Lower lobe of right lung (tissue), 2 donors: ENCODE measurements at regions not wholly inside any gene's neighbourhood (a gene's known extent, or its start where the extent isn't known, plus 50 kb on each side); places are given as distances from the start of the nearest gene placed in this dataset.

Experiments used
- ATAC-seq, 2 donors: fragments of 200-7000 bp; cut with Tn5 transposase; one replicate each; pipeline ENCODE4 v1.9.1; 2020 to 2022; ENCODE audit warnings: mild to moderate bottlenecking in 2 of 2, moderate library complexity in 2 of 2
- DNase-seq: peaks from one replicate; pipeline ENCODE4 v3.0.0-alpha.2; 2020
- H3K27ac ChIP-seq: fragments of 200-600 bp; one replicate; pipeline ENCODE4 v1.8.0; 2022
- H3K27me3 ChIP-seq: fragments of 200-600 bp; one replicate; pipeline ENCODE4 v1.8.0; 2022; ENCODE audit warnings: low read depth
- H3K36me3 ChIP-seq: fragments of 200-600 bp; one replicate; pipeline ENCODE4 v1.8.0; 2022; ENCODE audit warnings: mild to moderate bottlenecking
- H3K4me1 ChIP-seq: fragments of 200-600 bp; one replicate; pipeline ENCODE4 v1.8.0; 2022
- H3K4me3 ChIP-seq: fragments of 200-600 bp; one replicate; pipeline ENCODE4 v1.8.0; 2022; ENCODE audit warnings: mild to moderate bottlenecking
- H3K9me3 ChIP-seq: fragments of 200-600 bp; one replicate; pipeline ENCODE4 v1.8.0; 2022
- CTCF ChIP-seq: fragments of 200-600 bp; IDR thresholded peaks from one replicate; pipeline ENCODE4 v1.8.0; 2022; ENCODE audit warnings: antibody characterized with exemption, mild to moderate bottlenecking
- intact Hi-C: fragments of 100-400 bp; cut with DNase I; formaldehyde crosslinking; loops from one replicate; pipeline ENCODE4 v1.11.0; 2022
- donor health status: DM: no; HTN: yes; CAD: no; lungs with severe emphysema.

- intact Hi-C loops = no loop called here
- no peaks in the 10 kb centered on the region for H3K36me3 ChIP-seq
- DNase-seq = no peak
- TF ChIP-seq CTCF = no peak
- ATAC-seq = no peak
- no peaks in the 10 kb centered on the region for H3K27me3 ChIP-seq
- no peaks in the 10 kb centered on the region for H3K9me3 ChIP-seq
- H3K27ac ChIP-seq = no peak overlapping the region
- no peak overlapping the region for H3K4me3 ChIP-seq
- no peaks in the 10 kb centered on the region for H3K4me1 ChIP-seq
Measured at GRCh38 chr12:116338064-116338846, 60.8 kb upstream of the MED13L start.

GRCh38 chr12:116339062-116339461 lies 61.6 kb upstream of the MED13L start:
- DNase-seq (peak; percentile 55), ATAC-seq (peak; percentile 76 to 81)
- no peak for TF ChIP-seq CTCF
- Histone ChIP-seq H3K4me3 (no peak overlapping the region), H3K36me3 (no peaks in the 10 kb centered on the region), H3K27ac (no peak overlapping the region), H3K27me3 (no peaks in the 10 kb centered on the region), H3K9me3 (no peaks in the 10 kb centered on the region), H3K4me1 (no peaks in the 10 kb centered on the region)
- intact Hi-C loops = no loop called here

- ATAC-seq (no peak), DNase-seq (no peak)
- no peak overlapping the region for H3K27ac ChIP-seq
- TF ChIP-seq CTCF = no peak
- H3K9me3 ChIP-seq = no peaks in the 10 kb centered on the region
- no peak overlapping the region for H3K4me3 ChIP-seq
- no peaks in the 10 kb centered on the region for H3K36me3 ChIP-seq
- no peaks in the 10 kb centered on the region for H3K27me3 ChIP-seq
- no peaks in the 10 kb centered on the region for H3K4me1 ChIP-seq
- intact Hi-C loops = no loop called here
Measured at GRCh38 chr12:116339800-116340371, 62.4 kb upstream of the MED13L start.

DNA sequence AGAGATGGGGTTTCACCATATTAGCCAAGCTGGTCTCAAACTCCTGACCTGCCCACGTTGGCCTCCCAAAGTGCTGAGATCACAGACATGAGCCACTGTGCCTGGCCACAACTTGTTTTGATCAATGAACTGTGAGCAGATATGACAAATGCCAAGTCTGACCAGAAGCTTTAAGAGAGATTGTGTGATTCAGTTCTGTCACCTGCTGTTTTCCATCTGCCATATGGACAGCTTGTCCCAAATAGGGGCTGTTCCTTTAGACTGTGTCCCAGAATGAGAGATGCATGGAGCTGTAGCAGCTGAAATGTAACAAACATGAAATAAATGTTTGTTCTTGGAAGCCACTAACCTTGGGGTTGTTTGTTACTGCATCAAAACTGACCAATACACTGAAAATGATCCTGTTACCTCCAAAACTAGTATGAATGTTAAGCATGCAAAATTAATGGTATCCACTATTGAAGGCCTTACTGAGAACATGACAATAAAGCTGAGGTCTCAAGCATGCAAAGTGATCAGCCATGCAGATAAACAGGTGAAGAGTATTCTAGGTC lies 65.9 kb upstream of the MED13L start:
- no peak overlapping the region for H3K4me3 ChIP-seq
- no peak overlapping the region for H3K27ac ChIP-seq
- ATAC-seq (no peak), DNase-seq (no peak)
- no peaks in the 10 kb centered on the region for H3K4me1 ChIP-seq
- TF ChIP-seq CTCF = no peak
- H3K36me3 ChIP-seq = no peaks in the 10 kb centered on the region
- no peaks in the 10 kb centered on the region for H3K9me3 ChIP-seq
- no peaks in the 10 kb centered on the region for H3K27me3 ChIP-seq
- intact Hi-C loops = no loop called here

GRCh38 chr12:116346222-116346621 lies 68.7 kb upstream of the MED13L start:
- no peak for ATAC-seq
- H3K36me3 ChIP-seq = no peaks in the 10 kb centered on the region
- intact Hi-C loops = no loop called here

More at GRCh38 chr12:116346222-116346621, 68.7 kb upstream of the MED13L start:
- Histone ChIP-seq H3K27ac (no peak overlapping the region), H3K4me3 (no peak overlapping the region), H3K4me1 (no peaks in the 10 kb centered on the region), H3K27me3 (no peaks in the 10 kb centered on the region), H3K9me3 (no peaks in the 10 kb centered on the region)
- no peak for TF ChIP-seq CTCF
- DNase-seq = no peak
